Amniotic epithelial cell (primary cell): ENCODE measurements at regions not wholly inside any gene's neighbourhood (a gene's known extent, or its start where the extent isn't known, plus 50 kb on each side); places are given as distances from the start of the nearest gene placed in this dataset.

Experiments
- DNase-seq: peaks from one replicate; pipeline ENCODE4 v3.0.0-alpha.2; 2010; ENCODE audit warnings: low read depth

GRCh38 chr6:169946971-169947370 lies 195.5 kb downstream of the ERMARD start:
- DNase-seq = no peak

GRCh38 chr6:169945117-169945516 lies 193.7 kb downstream of the ERMARD start:
- no peak for DNase-seq

GRCh38 chr6:169944415-169944814 lies 193.0 kb downstream of the ERMARD start:
- DNase-seq = no peak

GRCh38 chr6:169944061-169944337 lies 192.6 kb downstream of the ERMARD start:
- DNase-seq = no peak

GRCh38 chr6:169943241-169944060 lies 192.0 kb downstream of the ERMARD start:
- no peak for DNase-seq

GRCh38 chr6:169942173-169942572 lies 190.8 kb downstream of the ERMARD start:
- DNase-seq = no peak

GRCh38 chr6:169940481-169941271 lies 189.3 kb downstream of the ERMARD start:
- no peak for DNase-seq

- no peak for DNase-seq
Measured at GRCh38 chr6:169939554-169940164, 188.2 kb downstream of the ERMARD start.

- DNase-seq = no peak
Measured at GRCh38 chr6:169938731-169939130, 187.3 kb downstream of the ERMARD start.

- DNase-seq = no peak
Measured at GRCh38 chr6:169938262-169938701, 186.9 kb downstream of the ERMARD start.

GRCh38 chr6:169937389-169938261 lies 186.2 kb downstream of the ERMARD start:
- DNase-seq = no peak

GRCh38 chr6:169936355-169936975 lies 185.0 kb downstream of the ERMARD start:
- DNase-seq = no peak

- no peak for DNase-seq
Measured at GRCh38 chr6:169935861-169936260, 184.4 kb downstream of the ERMARD start.

- no peak for DNase-seq
Measured at GRCh38 chr6:169935348-169935718, 183.9 kb downstream of the ERMARD start.

GRCh38 chr6:169934699-169935347 lies 183.4 kb downstream of the ERMARD start:
- no peak for DNase-seq

- DNase-seq = no peak
Measured at GRCh38 chr6:169933839-169934698, 182.6 kb downstream of the ERMARD start.

- no peak for DNase-seq
Measured at GRCh38 chr6:169933251-169933821, 181.9 kb downstream of the ERMARD start.

GRCh38 chr6:169932491-169932890 lies 181.1 kb downstream of the ERMARD start:
- no peak for DNase-seq

- DNase-seq = no peak
Measured at GRCh38 chr6:169931261-169931660, 179.8 kb downstream of the ERMARD start.

GRCh38 chr6:169930799-169931198 lies 179.4 kb downstream of the ERMARD start:
- DNase-seq = no peak
